ENCODE measurements at regions not wholly inside any gene's neighbourhood (a gene's known extent, or its start where the extent isn't known, plus 50 kb on each side); places are given as distances from the start of the nearest gene placed in this dataset.

DNA sequence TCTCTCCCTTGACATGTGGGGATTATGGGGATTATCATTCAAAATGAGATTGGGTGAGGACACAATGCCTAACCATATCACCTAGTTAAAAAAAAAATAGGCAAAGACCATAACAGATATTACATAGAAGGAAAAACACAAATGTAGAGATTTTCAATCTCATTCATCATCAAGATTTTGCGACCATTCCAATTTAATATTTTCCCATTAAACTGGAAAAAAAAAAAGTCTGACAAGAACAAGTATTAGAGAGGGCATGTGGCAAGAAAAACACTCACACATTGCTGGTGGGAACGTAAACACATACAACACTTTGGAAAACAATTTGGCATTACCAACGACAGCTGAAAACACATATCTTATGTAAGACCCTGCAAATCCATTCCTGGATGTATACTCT is 71.0 kb upstream of the MYCN start:
- Mint-ChIP-seq H3K27ac (ENCODE audit: unreplicated experiment) (no peak overlapping the region), H3K27me3 (ENCODE audit: unreplicated experiment) (peaks cover 2% of the 10 kb centered on the region), H3K4me3 (ENCODE audit: unreplicated experiment) (no peak overlapping the region), H3K36me3 (ENCODE audit: unreplicated experiment) (no peaks in the 10 kb centered on the region), H3K4me1 (ENCODE audit: low read depth, unreplicated experiment) (peaks cover 5% of the 10 kb centered on the region), H3K9me3 (ENCODE audit: unreplicated experiment) (peaks cover 4% of the 10 kb centered on the region)
- TF ChIP-seq, protein P1, sequence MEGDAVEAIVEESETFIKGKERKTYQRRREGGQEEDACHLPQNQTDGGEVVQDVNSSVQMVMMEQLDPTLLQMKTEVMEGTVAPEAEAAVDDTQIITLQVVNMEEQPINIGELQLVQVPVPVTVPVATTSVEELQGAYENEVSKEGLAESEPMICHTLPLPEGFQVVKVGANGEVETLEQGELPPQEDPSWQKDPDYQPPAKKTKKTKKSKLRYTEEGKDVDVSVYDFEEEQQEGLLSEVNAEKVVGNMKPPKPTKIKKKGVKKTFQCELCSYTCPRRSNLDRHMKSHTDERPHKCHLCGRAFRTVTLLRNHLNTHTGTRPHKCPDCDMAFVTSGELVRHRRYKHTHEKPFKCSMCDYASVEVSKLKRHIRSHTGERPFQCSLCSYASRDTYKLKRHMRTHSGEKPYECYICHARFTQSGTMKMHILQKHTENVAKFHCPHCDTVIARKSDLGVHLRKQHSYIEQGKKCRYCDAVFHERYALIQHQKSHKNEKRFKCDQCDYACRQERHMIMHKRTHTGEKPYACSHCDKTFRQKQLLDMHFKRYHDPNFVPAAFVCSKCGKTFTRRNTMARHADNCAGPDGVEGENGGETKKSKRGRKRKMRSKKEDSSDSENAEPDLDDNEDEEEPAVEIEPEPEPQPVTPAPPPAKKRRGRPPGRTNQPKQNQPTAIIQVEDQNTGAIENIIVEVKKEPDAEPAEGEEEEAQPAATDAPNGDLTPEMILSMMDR (IDR thresholded peaks at IDR 0.05; ENCODE audit: partially characterized antibody, unreplicated experiment), result no peak
- DNase-seq, result no peak

DNA sequence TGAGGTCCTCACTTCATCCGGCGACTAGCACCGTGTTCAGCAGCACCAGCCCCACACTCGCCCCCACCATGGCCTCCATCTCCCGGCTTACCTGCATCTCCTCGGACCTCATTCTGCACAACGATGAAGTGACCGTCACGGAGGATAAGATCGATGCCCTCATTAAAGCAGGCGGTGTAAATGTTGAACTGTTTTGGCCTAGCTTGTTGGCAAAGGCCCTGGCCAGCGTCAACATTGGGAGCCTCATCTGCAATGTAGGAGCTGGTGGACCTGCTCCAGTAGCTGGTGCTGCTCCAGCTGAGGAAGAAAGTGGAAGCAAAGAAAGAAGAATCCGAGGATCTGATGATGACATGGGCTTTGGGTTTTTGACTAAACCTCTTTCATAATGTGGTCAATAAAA is 70.5 kb upstream of the MYCN start:
- H3K9me3 Mint-ChIP-seq (ENCODE audit: unreplicated experiment), result peaks cover 4% of the 10 kb centered on the region
- TF ChIP-seq, protein P1 (IDR thresholded peaks at IDR 0.05; ENCODE audit: partially characterized antibody, unreplicated experiment), result no peak
- no peak overlapping the region for H3K27ac Mint-ChIP-seq (ENCODE audit: unreplicated experiment)
- peaks cover 2% of the 10 kb centered on the region for H3K27me3 Mint-ChIP-seq (ENCODE audit: unreplicated experiment)
- H3K4me1 Mint-ChIP-seq (ENCODE audit: low read depth, unreplicated experiment), result peaks cover 5% of the 10 kb centered on the region
- no peak overlapping the region for H3K4me3 Mint-ChIP-seq (ENCODE audit: unreplicated experiment)
- DNase-seq, result no peak
- H3K36me3 Mint-ChIP-seq (ENCODE audit: unreplicated experiment), result no peaks in the 10 kb centered on the region

DNA sequence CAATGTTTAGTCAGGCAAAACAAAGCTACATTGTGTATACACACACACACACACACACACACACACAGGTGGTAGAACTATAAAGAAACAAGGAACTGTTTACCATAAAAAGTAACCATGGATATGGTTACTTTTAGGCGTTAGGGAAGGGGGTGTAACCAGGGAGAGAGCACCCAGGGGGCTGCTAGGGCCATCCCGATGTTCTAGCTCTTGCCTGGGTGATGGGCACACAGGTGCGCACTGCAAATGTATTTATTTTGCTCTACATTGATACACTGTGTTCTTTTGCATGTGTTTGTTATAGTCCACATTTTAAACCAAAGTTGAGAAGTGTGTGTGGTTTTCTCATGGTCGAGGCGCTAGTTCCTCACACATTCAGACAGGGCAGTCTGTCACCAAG is 69.8 kb upstream of the MYCN start:
- TF ChIP-seq, protein P1 (IDR thresholded peaks at IDR 0.05; ENCODE audit: partially characterized antibody, unreplicated experiment), result no peak
- H3K36me3 Mint-ChIP-seq (ENCODE audit: unreplicated experiment), result no peaks in the 10 kb centered on the region
- peaks cover 2% of the 10 kb centered on the region for H3K27me3 Mint-ChIP-seq (ENCODE audit: unreplicated experiment)
- no peak overlapping the region for H3K27ac Mint-ChIP-seq (ENCODE audit: unreplicated experiment)
- H3K4me3 Mint-ChIP-seq (ENCODE audit: unreplicated experiment), result no peak overlapping the region
- peaks cover 3% of the 10 kb centered on the region for H3K4me1 Mint-ChIP-seq (ENCODE audit: low read depth, unreplicated experiment)
- peaks cover 3% of the 10 kb centered on the region for H3K9me3 Mint-ChIP-seq (ENCODE audit: unreplicated experiment)
- no peak for DNase-seq

DNA sequence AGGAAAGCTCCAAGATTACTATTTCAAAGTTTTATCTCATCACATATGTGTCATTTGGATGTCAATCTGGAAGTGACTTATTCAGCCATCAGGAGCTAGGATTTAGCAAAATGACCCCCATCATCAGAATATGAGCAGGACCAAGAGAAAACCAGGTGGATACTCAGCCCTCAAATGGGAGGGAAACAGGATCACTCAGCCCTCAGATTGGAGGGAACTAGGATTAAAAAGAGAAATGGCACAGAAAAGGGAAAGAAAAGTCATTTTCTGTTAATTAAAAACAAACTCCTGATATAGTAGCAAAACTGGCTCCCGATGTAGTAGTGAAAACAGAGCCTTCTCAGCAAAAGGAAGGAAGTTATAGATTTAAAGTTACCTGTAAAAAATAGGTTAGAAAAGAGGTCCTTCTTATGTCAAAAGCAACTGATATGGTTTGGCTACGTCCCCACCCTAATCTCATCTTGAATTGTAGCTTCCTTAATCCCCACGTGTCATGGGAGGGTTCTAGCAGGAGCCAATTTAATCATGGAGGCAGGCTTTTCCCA is 69.0 kb upstream of the MYCN start:
- peaks cover 2% of the 10 kb centered on the region for H3K27me3 Mint-ChIP-seq (ENCODE audit: unreplicated experiment)
- no peaks in the 10 kb centered on the region for H3K4me1 Mint-ChIP-seq (ENCODE audit: low read depth, unreplicated experiment)
- H3K4me3 Mint-ChIP-seq (ENCODE audit: unreplicated experiment), result no peak overlapping the region

DNA sequence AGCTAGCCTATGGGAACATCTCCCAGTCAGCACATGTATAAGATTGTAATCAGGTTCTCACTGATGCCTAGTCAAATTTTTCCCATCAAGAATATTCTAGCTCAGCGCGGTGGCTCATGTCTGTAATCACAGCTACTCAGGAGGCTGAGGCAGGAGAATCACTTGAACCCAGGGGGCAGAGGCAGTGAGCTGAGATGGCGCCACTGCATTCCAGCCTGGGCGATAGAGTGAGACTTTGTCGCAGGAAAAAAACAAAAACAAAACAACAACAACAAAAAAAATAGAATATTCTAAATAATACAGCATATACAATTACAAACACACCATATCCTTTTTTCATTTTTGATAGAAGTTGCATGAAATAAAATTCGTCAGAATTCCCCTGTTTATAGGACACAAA is 67.5 kb upstream of the MYCN start:
- DNase-seq, result no peak
- H3K4me1 Mint-ChIP-seq (ENCODE audit: low read depth, unreplicated experiment), result no peaks in the 10 kb centered on the region
- no peak overlapping the region for H3K4me3 Mint-ChIP-seq (ENCODE audit: unreplicated experiment)
- H3K27ac Mint-ChIP-seq (ENCODE audit: unreplicated experiment), result no peak overlapping the region
- peaks cover 2% of the 10 kb centered on the region for H3K27me3 Mint-ChIP-seq (ENCODE audit: unreplicated experiment)
- peaks cover 4% of the 10 kb centered on the region for H3K36me3 Mint-ChIP-seq (ENCODE audit: unreplicated experiment)
- no peaks in the 10 kb centered on the region for H3K9me3 Mint-ChIP-seq (ENCODE audit: unreplicated experiment)
- TF ChIP-seq, protein P1 (IDR thresholded peaks at IDR 0.05; ENCODE audit: partially characterized antibody, unreplicated experiment), result no peak

More for the DNA sequence above, 69.0 kb upstream of the MYCN start:
- TF ChIP-seq, protein P1 (IDR thresholded peaks at IDR 0.05; ENCODE audit: partially characterized antibody, unreplicated experiment), result no peak
- DNase-seq, result no peak
- Mint-ChIP-seq H3K27ac (ENCODE audit: unreplicated experiment) (no peak overlapping the region), H3K36me3 (ENCODE audit: unreplicated experiment) (no peaks in the 10 kb centered on the region), H3K9me3 (ENCODE audit: unreplicated experiment) (no peaks in the 10 kb centered on the region)
